ENCODE measurements at regions not wholly inside any gene's neighbourhood (a gene's known extent, or its start where the extent isn't known, plus 50 kb on each side); places are given as distances from the start of the nearest gene placed in this dataset.

DNA sequence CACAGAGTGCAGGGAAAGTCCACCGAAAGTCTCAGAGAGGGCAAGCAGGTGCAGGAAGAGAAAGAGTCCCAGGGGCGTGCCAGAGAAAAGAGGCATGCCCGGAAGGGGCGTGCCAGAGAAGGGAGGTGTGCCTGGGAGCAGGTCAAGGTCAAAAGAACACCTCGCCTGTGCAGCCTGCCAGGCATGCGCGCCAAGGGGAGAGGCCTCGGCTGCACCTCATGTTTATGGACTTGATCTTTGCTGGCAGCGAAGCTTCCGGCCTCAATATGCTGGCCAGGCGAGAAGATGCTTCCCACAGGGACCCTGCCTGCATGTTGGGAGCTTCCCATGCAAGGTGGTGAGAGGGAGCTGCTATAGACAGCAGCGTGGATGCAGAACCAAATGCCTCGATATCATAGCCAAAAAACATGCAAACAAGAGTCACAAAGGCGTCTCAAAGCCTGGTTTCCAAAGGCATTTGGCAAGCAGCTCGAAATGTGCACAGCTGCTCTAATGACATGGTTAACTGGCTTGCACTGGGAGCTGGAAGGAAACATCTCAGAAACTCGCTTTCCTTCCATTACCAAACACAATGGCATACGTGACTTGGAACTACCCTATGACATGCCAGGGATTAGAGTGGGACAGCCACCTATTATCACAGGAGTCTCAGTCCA, 192.5 kb upstream of the PPP2R2D start:
- intact Hi-C loops (cut with DNase I): no loop called here
- TF ChIP-seq, protein P1, sequence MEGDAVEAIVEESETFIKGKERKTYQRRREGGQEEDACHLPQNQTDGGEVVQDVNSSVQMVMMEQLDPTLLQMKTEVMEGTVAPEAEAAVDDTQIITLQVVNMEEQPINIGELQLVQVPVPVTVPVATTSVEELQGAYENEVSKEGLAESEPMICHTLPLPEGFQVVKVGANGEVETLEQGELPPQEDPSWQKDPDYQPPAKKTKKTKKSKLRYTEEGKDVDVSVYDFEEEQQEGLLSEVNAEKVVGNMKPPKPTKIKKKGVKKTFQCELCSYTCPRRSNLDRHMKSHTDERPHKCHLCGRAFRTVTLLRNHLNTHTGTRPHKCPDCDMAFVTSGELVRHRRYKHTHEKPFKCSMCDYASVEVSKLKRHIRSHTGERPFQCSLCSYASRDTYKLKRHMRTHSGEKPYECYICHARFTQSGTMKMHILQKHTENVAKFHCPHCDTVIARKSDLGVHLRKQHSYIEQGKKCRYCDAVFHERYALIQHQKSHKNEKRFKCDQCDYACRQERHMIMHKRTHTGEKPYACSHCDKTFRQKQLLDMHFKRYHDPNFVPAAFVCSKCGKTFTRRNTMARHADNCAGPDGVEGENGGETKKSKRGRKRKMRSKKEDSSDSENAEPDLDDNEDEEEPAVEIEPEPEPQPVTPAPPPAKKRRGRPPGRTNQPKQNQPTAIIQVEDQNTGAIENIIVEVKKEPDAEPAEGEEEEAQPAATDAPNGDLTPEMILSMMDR (IDR thresholded peaks at IDR 0.05): no peak
- Histone ChIP-seq H3K9me3 (peaks cover 0 to 19% (median 9%) of the 10 kb centered on the region in 11 donors), H3K4me1 (no peaks in the 10 kb centered on the region), H3K36me3 (no peaks in the 10 kb centered on the region), H3K4me3 (no peak overlapping the region), H3K27me3 (peaks cover 0 to 20% (median 7%) of the 10 kb centered on the region in 7 donors), H3K27ac (no peak overlapping the region)
- WGBS, 2 donors: 81 to 82% methylated on average over 17 of the region's 17 CpGs
- no peak for ATAC-seq
- DNase-seq: no peak

DNA sequence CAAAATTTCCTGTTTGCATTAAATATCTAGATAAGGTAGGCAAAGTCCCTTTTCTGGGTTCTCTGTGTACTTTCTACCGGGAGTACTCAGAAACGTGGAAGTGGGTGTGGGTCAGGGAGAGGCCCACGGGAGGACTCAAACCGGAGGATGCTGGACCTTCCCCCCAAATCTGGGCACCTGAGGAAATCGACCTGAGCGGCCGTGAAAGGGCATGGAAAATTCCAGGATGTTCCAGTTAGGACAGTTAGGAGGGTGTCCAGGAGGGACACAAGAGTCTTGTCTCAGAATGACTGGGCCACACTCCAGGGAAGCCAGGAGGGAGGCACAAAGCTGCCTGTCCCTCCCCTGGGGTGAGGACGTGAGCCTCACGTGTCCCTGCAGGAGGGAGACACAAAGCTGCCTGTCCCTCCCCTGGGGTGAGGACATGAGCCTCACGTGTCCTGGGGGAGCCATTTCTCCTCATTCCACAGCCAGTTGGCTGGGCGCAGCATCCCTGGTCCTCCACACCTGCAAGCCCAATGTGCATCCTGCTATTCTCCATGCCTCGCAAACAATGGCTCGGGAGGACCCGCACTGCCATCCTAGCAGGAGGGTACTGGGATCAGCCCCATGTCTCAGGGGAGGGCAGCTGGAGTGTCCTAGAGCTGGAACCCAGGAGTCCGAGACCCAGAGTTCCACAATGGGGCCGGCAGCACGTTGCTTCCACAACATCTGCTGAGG, 190.5 kb upstream of the PPP2R2D start:
- intact Hi-C loops (cut with DNase I): no loop called here
- no peak overlapping the region for H3K4me3 ChIP-seq
- no peak for DNase-seq
- TF ChIP-seq, protein P1 (IDR thresholded peaks at IDR 0.05): no peak
- no peaks in the 10 kb centered on the region for H3K4me1 ChIP-seq
- WGBS, 2 donors: 66 to 72% methylated on average over 17 of the region's 17 CpGs
- no peak for ATAC-seq
- peaks cover 0 to 15% (median 4%) of the 10 kb centered on the region in 7 donors for H3K27me3 ChIP-seq
- H3K36me3 ChIP-seq: no peaks in the 10 kb centered on the region
- no peak overlapping the region for H3K27ac ChIP-seq
- H3K9me3 ChIP-seq: peaks cover 0 to 27% (median 13%) of the 10 kb centered on the region in 11 donors

DNA sequence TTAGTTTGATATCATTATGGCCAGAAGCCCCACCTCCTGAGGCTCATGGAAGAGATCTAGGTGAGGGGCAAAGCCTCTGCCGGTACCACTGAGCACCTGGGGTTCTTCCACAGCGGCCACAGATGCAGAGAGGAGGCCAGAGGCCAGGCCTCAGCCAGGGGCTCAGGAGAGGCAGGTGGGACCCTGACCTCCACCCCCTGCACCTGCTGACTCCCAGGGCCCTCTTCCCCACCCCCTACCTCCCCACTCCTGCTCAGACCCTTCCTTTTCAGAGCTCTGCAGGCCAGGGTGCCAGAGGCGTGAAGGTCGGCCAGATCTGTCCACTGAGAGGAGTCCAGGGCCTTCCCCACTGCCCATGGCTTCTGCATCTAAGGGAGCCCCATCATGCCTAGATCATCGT, 178.7 kb upstream of the PPP2R2D start:
- intact Hi-C loops (cut with DNase I): no loop called here
- Histone ChIP-seq H3K36me3 (no peaks in the 10 kb centered on the region), H3K4me1 (peaks cover 0 to 14% (median 6%) of the 10 kb centered on the region in 9 donors), H3K27me3 (peaks cover 0 to 21% (median 0%) of the 10 kb centered on the region in 7 donors), H3K9me3 (peaks cover 0 to 4% (median 0%) of the 10 kb centered on the region in 11 donors), H3K27ac (no peak overlapping the region), H3K4me3 (no peak overlapping the region)
- WGBS, 2 donors: 87 to 90% methylated on average over 5 of the region's 5 CpGs
- ATAC-seq (no peak), DNase-seq (no peak)
- TF ChIP-seq, protein P1 (IDR thresholded peaks at IDR 0.05): no peak

DNA sequence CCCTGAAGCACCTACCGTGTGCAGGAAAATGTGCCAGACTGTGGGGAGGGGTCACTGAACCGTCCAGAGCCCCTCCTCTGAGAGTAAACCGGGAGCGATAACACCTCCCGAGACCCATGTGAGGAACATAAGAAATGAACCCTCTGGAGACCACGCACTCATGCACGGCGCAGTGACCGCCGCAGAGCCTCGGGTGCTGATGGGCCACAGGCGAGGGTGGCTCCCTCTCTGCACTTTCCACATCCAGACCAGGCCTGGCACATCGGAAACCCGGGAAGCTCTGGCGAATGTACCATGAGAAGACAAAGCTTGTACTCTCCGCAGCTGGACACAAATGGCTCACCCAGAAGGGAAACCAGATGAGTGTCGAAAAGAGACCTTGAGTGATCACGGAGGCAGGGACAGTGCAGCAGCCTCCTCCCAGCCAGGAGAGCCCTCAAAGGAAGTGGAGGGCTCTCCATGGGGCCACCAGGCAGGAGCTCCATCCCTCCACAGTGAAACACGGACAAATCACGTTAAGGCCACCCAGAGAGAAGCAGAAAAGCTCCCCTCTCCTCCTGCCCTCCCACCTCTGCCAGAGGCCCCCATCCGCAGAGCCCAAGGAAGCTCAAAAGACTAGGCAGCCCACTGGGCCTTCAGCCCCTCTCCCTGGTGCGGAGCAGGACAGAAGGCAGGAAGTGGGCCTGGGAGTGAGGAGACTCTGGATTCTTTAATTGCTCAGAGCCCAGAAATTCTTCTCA, 178.1 kb upstream of the PPP2R2D start:
- H3K4me3 ChIP-seq: no peak overlapping the region
- no peaks in the 10 kb centered on the region for H3K36me3 ChIP-seq
- TF ChIP-seq, protein P1 (IDR thresholded peaks at IDR 0.05): no peak
- intact Hi-C loops (cut with DNase I): no loop called here
- DNase-seq: no peak
- peaks cover 0 to 24% (median 3%) of the 10 kb centered on the region in 7 donors for H3K27me3 ChIP-seq
- no peak for ATAC-seq
- H3K27ac ChIP-seq: no peak overlapping the region
- H3K9me3 ChIP-seq: peaks cover 0 to 4% (median 0%) of the 10 kb centered on the region in 11 donors
- H3K4me1 ChIP-seq: peaks cover 0 to 14% (median 6%) of the 10 kb centered on the region in 9 donors
- whole genome bisulfite sequencing, 2 donors: 84 to 85% methylated on average over 22 of the region's 22 CpGs

All from heart right ventricle (tissue), 16 donors.